A673 (cell line): ENCODE measurements at regions not wholly inside any gene's neighbourhood (a gene's known extent, or its start where the extent isn't known, plus 50 kb on each side); places are given as distances from the start of the nearest gene placed in this dataset.

Experiments
- EZH2 ChIP-seq: fragments of 200-600 bp; sonication (generic); IDR thresholded peaks from 2 replicates; pipeline ENCODE4 v1.6.1; 2017; ENCODE audit warnings: borderline replicate concordance, low read depth, mild to moderate bottlenecking, mixed read lengths, antibody characterized with exemption, low read length; ENCODE audit not compliant: poor library complexity, severe bottlenecking
- TF ChIP-seq, protein P1 (sequence below): fragments of 300-800, 200-600 bp; sonication (generic); conservative IDR thresholded peaks from 2 replicates; pipeline ENCODE4 v1.5.1; 2017; ENCODE audit warnings: low read depth, mild to moderate bottlenecking, antibody characterized with exemption, low read length, moderate library complexity, mixed read lengths

DNA sequence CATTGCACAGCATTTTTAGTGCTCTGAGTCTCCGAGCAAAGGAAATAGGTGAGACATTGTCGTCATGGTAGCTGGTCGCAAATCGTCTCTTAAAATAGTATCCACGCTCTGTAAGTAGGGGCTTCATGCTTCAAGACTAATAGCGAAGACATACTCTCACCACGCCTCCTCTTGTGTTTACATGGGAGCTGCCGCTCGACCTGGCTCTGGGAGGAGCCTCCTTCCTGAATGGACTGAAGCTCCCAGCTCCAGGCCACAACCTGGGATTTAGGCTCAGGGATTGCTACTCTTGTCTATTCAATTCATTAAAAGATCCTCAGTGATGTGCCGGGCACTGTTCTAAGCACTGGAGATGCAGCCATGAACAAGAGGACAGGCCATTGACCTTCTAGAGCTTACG, 196.1 kb upstream of the GALNT17 start:
- TF ChIP-seq, protein P1, sequence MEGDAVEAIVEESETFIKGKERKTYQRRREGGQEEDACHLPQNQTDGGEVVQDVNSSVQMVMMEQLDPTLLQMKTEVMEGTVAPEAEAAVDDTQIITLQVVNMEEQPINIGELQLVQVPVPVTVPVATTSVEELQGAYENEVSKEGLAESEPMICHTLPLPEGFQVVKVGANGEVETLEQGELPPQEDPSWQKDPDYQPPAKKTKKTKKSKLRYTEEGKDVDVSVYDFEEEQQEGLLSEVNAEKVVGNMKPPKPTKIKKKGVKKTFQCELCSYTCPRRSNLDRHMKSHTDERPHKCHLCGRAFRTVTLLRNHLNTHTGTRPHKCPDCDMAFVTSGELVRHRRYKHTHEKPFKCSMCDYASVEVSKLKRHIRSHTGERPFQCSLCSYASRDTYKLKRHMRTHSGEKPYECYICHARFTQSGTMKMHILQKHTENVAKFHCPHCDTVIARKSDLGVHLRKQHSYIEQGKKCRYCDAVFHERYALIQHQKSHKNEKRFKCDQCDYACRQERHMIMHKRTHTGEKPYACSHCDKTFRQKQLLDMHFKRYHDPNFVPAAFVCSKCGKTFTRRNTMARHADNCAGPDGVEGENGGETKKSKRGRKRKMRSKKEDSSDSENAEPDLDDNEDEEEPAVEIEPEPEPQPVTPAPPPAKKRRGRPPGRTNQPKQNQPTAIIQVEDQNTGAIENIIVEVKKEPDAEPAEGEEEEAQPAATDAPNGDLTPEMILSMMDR: no peak
- no peak for TF ChIP-seq EZH2
